ENCODE measurements at regions not wholly inside any gene's neighbourhood (a gene's known extent, or its start where the extent isn't known, plus 50 kb on each side); places are given as distances from the start of the nearest gene placed in this dataset.

- DNase-seq = no peak
- no TSS peak for BruUV-seq (replicated peaks)
- CTCF ChIA-PET = no interaction called here
- Histone ChIP-seq H3K4me2 (ENCODE audit: low read length) (no peak overlapping the region), H3K9me2 (replicated peaks; ENCODE audit: low read length) (no peaks in the 10 kb centered on the region), H3K36me3 (ENCODE audit: low read depth, low read length) (no peaks in the 10 kb centered on the region), H3K4me1 (ENCODE audit: insufficient read depth, low read length) (no peaks in the 10 kb centered on the region), H3K9ac (ENCODE audit: low read length) (no peak overlapping the region), H3K27ac (ENCODE audit: low read length) (no peak overlapping the region), H3K9me3 (ENCODE audit: low read length) (no peaks in the 10 kb centered on the region; the same call in 1 of the 2 replicates), H3K27me3 (ENCODE audit: low read length) (no peaks in the 10 kb centered on the region), H4K20me1 (ENCODE audit: low read length) (no peaks in the 10 kb centered on the region), H3K4me3 (ENCODE audit: low read length) (no peak overlapping the region), H3K79me2 (ENCODE audit: low read length) (no peaks in the 10 kb centered on the region), H3F3A (ENCODE audit: low read length, unreplicated experiment) (no peaks in the 10 kb centered on the region), H2AFZ (ENCODE audit: low read length) (no peak overlapping the region)
- ATAC-seq = no peak
- POLR2A ChIA-PET (ENCODE audit: unreplicated experiment) = no interaction called here
- no peak for TF ChIP-seq EZH2phosphoT487 (IDR thresholded peaks at IDR 0.05; ENCODE audit: borderline replicate concordance, low read length)
- TF ChIP-seq CTCF (conservative IDR thresholded peaks at IDR 0.05; ENCODE audit: low read depth, low read length) = no peak
- no peak for TF ChIP-seq EZH2 (IDR thresholded peaks at IDR 0.05; ENCODE audit: low read length, unreplicated experiment)
- intact Hi-C loops (cut with micrococcal nuclease) = no loop called here
Observed at GRCh38 chr9:665296-665695, 176.2 kb upstream of the DMRT1 start.

- intact Hi-C loops (cut with micrococcal nuclease) = no loop called here
- POLR2A ChIA-PET (ENCODE audit: unreplicated experiment) = no interaction called here
- Histone ChIP-seq H3K4me1 (ENCODE audit: insufficient read depth, low read length) (peaks cover 23% of the 10 kb centered on the region), H3K27ac (ENCODE audit: low read length) (no peak overlapping the region), H2AFZ (ENCODE audit: low read length) (no peak overlapping the region), H3K27me3 (ENCODE audit: low read length) (no peaks in the 10 kb centered on the region), H3K9ac (ENCODE audit: low read length) (no peak overlapping the region), H3K9me2 (replicated peaks; ENCODE audit: low read length) (no peaks in the 10 kb centered on the region), H3K36me3 (ENCODE audit: low read depth, low read length) (no peaks in the 10 kb centered on the region), H3K79me2 (ENCODE audit: low read length) (no peaks in the 10 kb centered on the region), H3K4me2 (ENCODE audit: low read length) (no peak overlapping the region), H4K20me1 (ENCODE audit: low read length) (no peaks in the 10 kb centered on the region), H3K9me3 (ENCODE audit: low read length) (no peaks in the 10 kb centered on the region; the same call in 1 of the 2 replicates), H3K4me3 (ENCODE audit: low read length) (no peak overlapping the region), H3F3A (ENCODE audit: low read length, unreplicated experiment) (no peaks in the 10 kb centered on the region)
- ATAC-seq (no peak), DNase-seq (no peak)
- TF ChIP-seq CTCF (conservative IDR thresholded peaks at IDR 0.05; ENCODE audit: low read depth, low read length) (no peak), EZH2phosphoT487 (IDR thresholded peaks at IDR 0.05; ENCODE audit: borderline replicate concordance, low read length) (no peak), EZH2 (IDR thresholded peaks at IDR 0.05; ENCODE audit: low read length, unreplicated experiment) (no peak)
- BruUV-seq (replicated peaks) = no TSS peak
- CTCF ChIA-PET = no interaction called here
Observed at GRCh38 chr9:671997-672396, 169.5 kb upstream of the DMRT1 start.

- no peak overlapping the region for H3K9ac ChIP-seq (ENCODE audit: low read length)
- no peaks in the 10 kb centered on the region for H4K20me1 ChIP-seq (ENCODE audit: low read length)
- H3K9me2 ChIP-seq (replicated peaks; ENCODE audit: low read length) = no peaks in the 10 kb centered on the region
- no peaks in the 10 kb centered on the region; the same call in 1 of the 2 replicates for H3K9me3 ChIP-seq (ENCODE audit: low read length)
- H3K4me2 ChIP-seq (ENCODE audit: low read length) = no peak overlapping the region
- intact Hi-C loops (cut with micrococcal nuclease) = no loop called here
- ChIA-PET CTCF (no interaction called here), POLR2A (ENCODE audit: unreplicated experiment) (no interaction called here)
- ATAC-seq (no peak), DNase-seq (no peak)
- peaks cover 29% of the 10 kb centered on the region for H3K4me1 ChIP-seq (ENCODE audit: insufficient read depth, low read length)
- H3K27ac ChIP-seq (ENCODE audit: low read length) = no peak overlapping the region
- no peaks in the 10 kb centered on the region for H3K27me3 ChIP-seq (ENCODE audit: low read length)
- no TSS peak for BruUV-seq (replicated peaks)
- no peaks in the 10 kb centered on the region for H3K36me3 ChIP-seq (ENCODE audit: low read depth, low read length)
- H3K4me3 ChIP-seq (ENCODE audit: low read length) = no peak overlapping the region
- no peaks in the 10 kb centered on the region for H3F3A ChIP-seq (ENCODE audit: low read length, unreplicated experiment)
- H3K79me2 ChIP-seq (ENCODE audit: low read length) = no peaks in the 10 kb centered on the region
- no peak overlapping the region for H2AFZ ChIP-seq (ENCODE audit: low read length)
- TF ChIP-seq EZH2 (IDR thresholded peaks at IDR 0.05; ENCODE audit: low read length, unreplicated experiment) (no peak), CTCF (conservative IDR thresholded peaks at IDR 0.05; ENCODE audit: low read depth, low read length) (no peak), EZH2phosphoT487 (IDR thresholded peaks at IDR 0.05; ENCODE audit: borderline replicate concordance, low read length) (no peak)
Observed at GRCh38 chr9:672851-673250, 168.6 kb upstream of the DMRT1 start.
